ENCODE measurements at regions not wholly inside any gene's neighbourhood (a gene's known extent, or its start where the extent isn't known, plus 50 kb on each side); places are given as distances from the start of the nearest gene placed in this dataset.
"Not testable (repeated sequence)": the region's sequence is repeated elsewhere in the genome, so short reads cannot be mapped to it uniquely, and the experiment has no call there.

DNA sequence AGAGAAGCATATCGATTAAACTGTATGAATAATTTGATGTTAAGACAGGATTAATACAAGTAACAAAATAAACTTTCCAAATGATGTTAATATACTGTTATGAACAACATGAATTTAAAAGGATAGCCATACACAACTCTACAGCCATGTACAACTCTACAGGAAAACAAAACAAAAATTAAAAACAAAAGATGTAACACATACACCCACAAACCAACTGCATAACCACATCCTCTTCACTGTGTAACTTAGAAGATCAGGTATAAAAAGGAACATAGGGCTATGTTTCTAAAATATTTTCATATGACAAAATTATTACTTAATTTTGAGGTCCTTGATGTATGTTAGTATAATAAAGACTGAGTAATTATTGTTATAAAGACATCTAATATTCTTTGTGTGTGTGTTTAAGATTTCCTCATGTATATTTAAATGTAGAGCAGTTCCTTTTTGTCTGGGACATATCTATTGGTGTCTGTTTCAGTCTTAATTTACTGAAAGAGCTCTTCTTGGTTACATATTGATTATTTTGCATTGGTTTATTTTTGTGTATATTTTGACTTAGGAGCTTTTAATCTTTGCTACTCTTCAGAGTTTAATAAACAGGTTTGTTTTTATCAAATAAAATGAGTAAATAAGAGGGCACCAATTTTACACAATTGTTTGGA is 966.8 kb upstream of the CTNND2 start:
- H3K27me3 ChIP-seq (ENCODE audit: insufficient read depth, insufficient read length) = no peaks in the 10 kb centered on the region
- H3K9ac ChIP-seq (ENCODE audit: insufficient read length, low read depth) = no peak overlapping the region
- no peaks in the 10 kb centered on the region for H3K4me1 ChIP-seq (ENCODE audit: insufficient read depth, insufficient read length)
- TF ChIP-seq YY1 (IDR thresholded peaks at IDR 0.05; ENCODE audit: insufficient read depth, insufficient read length) = no peak
- TF ChIP-seq SUZ12 (IDR thresholded peaks at IDR 0.05; ENCODE audit: extremely low read depth, insufficient read depth, insufficient read length) = no peak
- TF ChIP-seq ZNF274 (IDR thresholded peaks at IDR 0.05; ENCODE audit: low read depth, low read length) = no peak
- DNase-seq (ENCODE audit: low read depth, low spot score) = no peak
- no peak overlapping the region for H3K4me3 ChIP-seq (ENCODE audit: insufficient read length, low read depth)
- no peaks in the 10 kb centered on the region for H3K36me3 ChIP-seq (ENCODE audit: insufficient read depth, insufficient read length, low read length)
- no peaks in the 10 kb centered on the region for H3K9me3 ChIP-seq (ENCODE audit: insufficient read depth, low read length)

DNA sequence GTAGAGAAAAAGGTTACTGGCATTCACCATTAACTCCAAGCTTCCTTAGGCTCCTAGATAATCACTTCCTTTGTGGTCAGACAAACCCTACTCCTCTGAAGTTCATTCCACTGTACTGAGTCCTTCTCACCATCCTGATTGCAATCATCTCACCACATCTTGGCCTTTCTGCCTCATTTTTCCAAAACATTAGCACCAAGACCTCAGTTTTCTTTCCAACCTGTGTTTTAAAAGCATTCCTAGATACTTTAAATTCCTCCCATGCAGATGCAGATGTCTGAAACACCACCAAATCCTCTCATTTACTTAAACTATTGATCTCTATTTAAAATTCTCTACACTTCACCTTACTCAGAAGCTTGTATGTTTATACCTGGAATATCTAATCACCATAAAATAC is 961.3 kb upstream of the CTNND2 start:
- TF ChIP-seq SUZ12 (IDR thresholded peaks at IDR 0.05; ENCODE audit: extremely low read depth, insufficient read depth, insufficient read length) = no peak
- no peak for TF ChIP-seq ZNF274 (IDR thresholded peaks at IDR 0.05; ENCODE audit: low read depth, low read length)
- H3K9ac ChIP-seq (ENCODE audit: insufficient read length, low read depth) = no peak overlapping the region
- H3K27me3 ChIP-seq (ENCODE audit: insufficient read depth, insufficient read length) = no peaks in the 10 kb centered on the region
- no peak for DNase-seq (ENCODE audit: low read depth, low spot score)
- H3K36me3 ChIP-seq (ENCODE audit: insufficient read depth, insufficient read length, low read length) = no peaks in the 10 kb centered on the region
- no peak overlapping the region for H3K4me3 ChIP-seq (ENCODE audit: insufficient read length, low read depth)
- H3K4me1 ChIP-seq (ENCODE audit: insufficient read depth, insufficient read length) = no peaks in the 10 kb centered on the region
- no peaks in the 10 kb centered on the region for H3K9me3 ChIP-seq (ENCODE audit: insufficient read depth, low read length)

DNA sequence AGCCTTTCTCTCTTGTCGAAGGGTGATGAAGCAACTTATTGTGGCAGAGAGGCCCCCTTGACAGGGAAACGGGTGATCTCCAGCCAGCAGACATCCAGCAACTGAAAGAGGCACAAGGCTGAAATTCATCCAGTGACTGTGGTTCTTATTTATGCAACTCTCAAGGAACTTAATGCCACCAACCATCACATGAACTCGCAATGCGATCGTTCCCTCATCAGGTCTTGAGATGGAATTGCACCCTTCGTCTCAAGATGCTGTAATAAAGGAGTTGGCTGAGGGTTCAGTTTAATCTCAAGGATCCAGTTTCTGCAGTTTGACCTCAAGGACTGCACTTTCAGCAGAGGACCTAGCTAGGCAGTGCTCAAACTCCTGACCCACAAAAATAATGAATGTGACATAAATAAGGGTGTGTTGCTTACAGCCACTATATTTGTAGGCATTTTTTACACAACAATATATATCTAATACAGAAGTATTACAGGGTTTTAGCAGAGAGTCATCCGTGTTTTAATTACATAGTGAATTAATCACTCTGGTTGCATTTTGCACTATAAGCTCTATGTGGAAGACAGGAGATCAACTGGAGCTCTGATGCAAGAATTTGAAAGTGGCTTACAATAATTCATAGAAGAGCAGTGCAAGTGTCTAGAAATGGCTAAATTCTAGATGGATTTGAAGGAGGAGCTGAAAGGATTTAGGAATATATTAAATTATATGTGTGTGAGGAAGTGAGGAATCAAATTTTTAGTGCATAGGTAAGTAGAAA is 957.8 kb upstream of the CTNND2 start:
- H3K4me3 ChIP-seq (ENCODE audit: insufficient read length, low read depth) = no peak overlapping the region
- no peak for DNase-seq (ENCODE audit: low read depth, low spot score)
- no peak overlapping the region for H3K9ac ChIP-seq (ENCODE audit: insufficient read length, low read depth)
- no peaks in the 10 kb centered on the region for H3K36me3 ChIP-seq (ENCODE audit: insufficient read depth, insufficient read length, low read length)
- no peaks in the 10 kb centered on the region for H3K4me1 ChIP-seq (ENCODE audit: insufficient read depth, insufficient read length)
- H3K9me3 ChIP-seq (ENCODE audit: insufficient read depth, low read length) = peaks cover 3% of the 10 kb centered on the region; the same call in 1 of the 2 replicates
- TF ChIP-seq SUZ12 (IDR thresholded peaks at IDR 0.05; ENCODE audit: extremely low read depth, insufficient read depth, insufficient read length) (no peak), ZNF274 (IDR thresholded peaks at IDR 0.05; ENCODE audit: low read depth, low read length) (no peak), YY1 (IDR thresholded peaks at IDR 0.05; ENCODE audit: insufficient read depth, insufficient read length) (no peak)
- no peaks in the 10 kb centered on the region for H3K27me3 ChIP-seq (ENCODE audit: insufficient read depth, insufficient read length)

DNA sequence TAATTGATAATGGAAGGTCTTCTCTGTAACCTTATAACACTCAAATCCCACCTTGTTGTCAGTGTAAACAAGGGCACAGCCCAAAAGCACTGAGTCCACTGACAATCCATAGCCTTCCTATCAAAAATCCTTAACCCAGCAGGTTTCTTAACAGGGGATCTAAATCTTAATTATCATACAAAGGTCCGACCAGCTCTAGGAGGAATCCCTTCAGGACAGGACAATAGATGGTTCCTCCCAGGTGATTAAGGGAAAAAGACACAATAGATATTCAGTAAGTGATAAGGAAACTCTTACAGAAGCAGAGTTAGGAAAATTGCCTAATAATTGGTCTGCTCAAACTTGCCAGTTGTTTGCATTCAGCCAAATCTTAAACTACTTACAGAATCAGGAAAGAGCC is 951.9 kb upstream of the CTNND2 start:
- not testable (repeated sequence) for DNase-seq (ENCODE audit: low read depth, low spot score); H3K9ac ChIP-seq (ENCODE audit: insufficient read length, low read depth); H3K36me3 ChIP-seq (ENCODE audit: insufficient read depth, insufficient read length, low read length); H3K27me3 ChIP-seq (ENCODE audit: insufficient read depth, insufficient read length); H3K9me3 ChIP-seq (ENCODE audit: insufficient read depth, low read length); H3K4me1 ChIP-seq (ENCODE audit: insufficient read depth, insufficient read length); H3K4me3 ChIP-seq (ENCODE audit: insufficient read length, low read depth)

DNA sequence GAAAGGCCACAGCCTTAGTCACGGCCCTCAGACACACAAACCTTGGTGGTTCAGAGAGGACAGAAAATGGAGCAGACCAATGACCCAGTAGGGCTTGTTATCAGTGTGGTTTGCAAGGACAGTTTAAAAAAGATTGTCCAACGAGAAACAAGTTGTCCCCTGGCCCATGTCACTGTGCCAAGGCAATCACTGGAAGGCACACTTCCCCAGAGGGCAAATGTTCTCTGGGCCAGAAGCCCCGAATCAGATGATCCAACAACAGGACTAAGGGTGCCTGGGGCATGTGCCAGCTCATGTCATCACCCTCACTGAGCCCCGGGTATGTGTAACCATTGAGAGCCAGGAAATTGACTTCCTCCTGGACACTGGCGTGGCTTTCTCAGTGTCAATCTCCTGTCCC is 950.1 kb upstream of the CTNND2 start:
- DNase-seq (ENCODE audit: low read depth, low spot score) = no peak
- H3K4me3 ChIP-seq (ENCODE audit: insufficient read length, low read depth) = no peak overlapping the region
- no peak overlapping the region for H3K9ac ChIP-seq (ENCODE audit: insufficient read length, low read depth)
- H3K9me3 ChIP-seq (ENCODE audit: insufficient read depth, low read length) = peaks cover 3% of the 10 kb centered on the region; the same call in 1 of the 2 replicates
- TF ChIP-seq YY1 (IDR thresholded peaks at IDR 0.05; ENCODE audit: insufficient read depth, insufficient read length) (no peak), ZNF274 (IDR thresholded peaks at IDR 0.05; ENCODE audit: low read depth, low read length) (no peak), SUZ12 (IDR thresholded peaks at IDR 0.05; ENCODE audit: extremely low read depth, insufficient read depth, insufficient read length) (no peak)
- H3K36me3 ChIP-seq (ENCODE audit: insufficient read depth, insufficient read length, low read length) = no peaks in the 10 kb centered on the region
- H3K4me1 ChIP-seq (ENCODE audit: insufficient read depth, insufficient read length) = no peaks in the 10 kb centered on the region
- no peaks in the 10 kb centered on the region for H3K27me3 ChIP-seq (ENCODE audit: insufficient read depth, insufficient read length)

DNA sequence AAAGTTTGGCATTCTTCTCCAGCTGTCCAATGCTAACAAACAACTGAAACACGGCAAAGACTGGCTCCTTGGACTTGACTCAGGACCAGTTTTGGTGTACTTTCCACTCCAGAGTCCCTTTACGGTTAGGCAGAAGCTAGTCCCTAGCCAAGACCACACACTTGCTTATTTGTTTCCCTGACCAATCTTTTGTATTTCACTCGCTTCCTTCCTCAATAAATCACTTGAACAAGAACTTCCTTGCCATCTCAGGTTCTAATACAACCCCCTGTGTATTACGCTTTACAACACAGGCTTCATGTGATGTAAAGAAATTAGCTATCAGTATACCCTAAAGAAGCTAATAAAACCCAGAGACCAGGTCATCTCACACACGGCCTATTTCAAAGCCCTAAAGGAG is 947.5 kb upstream of the CTNND2 start:
- DNase-seq (ENCODE audit: low read depth, low spot score) = no peak
- no peak overlapping the region for H3K9ac ChIP-seq (ENCODE audit: insufficient read length, low read depth)
- H3K4me3 ChIP-seq (ENCODE audit: insufficient read length, low read depth) = no peak overlapping the region
- H3K4me1 ChIP-seq (ENCODE audit: insufficient read depth, insufficient read length) = no peaks in the 10 kb centered on the region
- no peak for TF ChIP-seq SUZ12 (IDR thresholded peaks at IDR 0.05; ENCODE audit: extremely low read depth, insufficient read depth, insufficient read length)
- TF ChIP-seq ZNF274 (IDR thresholded peaks at IDR 0.05; ENCODE audit: low read depth, low read length) = no peak
- no peak for TF ChIP-seq YY1 (IDR thresholded peaks at IDR 0.05; ENCODE audit: insufficient read depth, insufficient read length)
- no peaks in the 10 kb centered on the region for H3K36me3 ChIP-seq (ENCODE audit: insufficient read depth, insufficient read length, low read length)
- no peaks in the 10 kb centered on the region for H3K27me3 ChIP-seq (ENCODE audit: insufficient read depth, insufficient read length)
- H3K9me3 ChIP-seq (ENCODE audit: insufficient read depth, low read length) = no peaks in the 10 kb centered on the region

DNA sequence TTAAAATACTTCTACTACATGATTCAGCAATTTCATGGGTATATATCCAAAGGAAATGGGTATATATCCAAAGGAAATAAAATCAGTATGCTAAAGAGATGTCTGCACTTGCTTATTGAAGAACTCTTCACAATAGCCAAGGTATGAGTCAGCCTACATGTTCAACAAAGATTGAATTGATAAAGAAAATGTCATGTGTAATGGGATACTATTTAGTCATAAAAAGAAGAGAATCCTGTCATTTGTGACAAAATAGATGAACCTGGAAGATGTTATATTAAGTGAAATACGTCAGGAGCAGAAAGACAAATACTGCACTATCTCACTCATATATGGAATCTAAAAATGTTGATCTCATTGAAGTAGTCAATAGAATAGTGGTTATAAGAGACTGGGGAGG is 944.5 kb upstream of the CTNND2 start:
- Histone ChIP-seq H3K4me3 (ENCODE audit: insufficient read length, low read depth) (no peak overlapping the region), H3K27me3 (ENCODE audit: insufficient read depth, insufficient read length) (no peaks in the 10 kb centered on the region), H3K9ac (ENCODE audit: insufficient read length, low read depth) (no peak overlapping the region), H3K36me3 (ENCODE audit: insufficient read depth, insufficient read length, low read length) (no peaks in the 10 kb centered on the region), H3K4me1 (ENCODE audit: insufficient read depth, insufficient read length) (no peaks in the 10 kb centered on the region), H3K9me3 (ENCODE audit: insufficient read depth, low read length) (no peaks in the 10 kb centered on the region)
- DNase-seq (ENCODE audit: low read depth, low spot score) = no peak
- no peak for TF ChIP-seq SUZ12 (IDR thresholded peaks at IDR 0.05; ENCODE audit: extremely low read depth, insufficient read depth, insufficient read length)
- no peak for TF ChIP-seq YY1 (IDR thresholded peaks at IDR 0.05; ENCODE audit: insufficient read depth, insufficient read length)
- no peak for TF ChIP-seq ZNF274 (IDR thresholded peaks at IDR 0.05; ENCODE audit: low read depth, low read length)

Data from NT2/D1 (cell line).